ENCODE measurements at regions not wholly inside any gene's neighbourhood (a gene's known extent, or its start where the extent isn't known, plus 50 kb on each side); places are given as distances from the start of the nearest gene placed in this dataset.

GRCh38 chr16:66258916-66259845, 107.3 kb upstream of the CDH5 start:
- peaks cover 18% of the 10 kb centered on the region for H3K27me3 Mint-ChIP-seq (ENCODE audit: low read depth, poor library complexity)
- no peaks in the 10 kb centered on the region for H3K36me3 Mint-ChIP-seq (ENCODE audit: low read depth)
- H3K4me3 Mint-ChIP-seq = peak overlapping the region; percentile 42
- no peak for DNase-seq
- TF ChIP-seq CTCF (IDR thresholded peaks at IDR 0.05) = no peak
- H3K27ac Mint-ChIP-seq = peak overlapping the region; percentile 62
- peaks cover 39% of the 10 kb centered on the region for H3K4me1 Mint-ChIP-seq
- H3K9me3 Mint-ChIP-seq = no peaks in the 10 kb centered on the region

- Mint-ChIP-seq H3K4me1 (peaks cover 30% of the 10 kb centered on the region), H3K9me3 (no peaks in the 10 kb centered on the region), H3K36me3 (ENCODE audit: low read depth) (no peaks in the 10 kb centered on the region), H3K4me3 (no peak overlapping the region), H3K27me3 (ENCODE audit: low read depth, poor library complexity) (peaks cover 14% of the 10 kb centered on the region), H3K27ac (no peak overlapping the region)
- no peak for TF ChIP-seq CTCF (IDR thresholded peaks at IDR 0.05)
- DNase-seq = no peak
These were observed 109.6 kb upstream of the CDH5 start for GRCh38 chr16:66256919-66257318.

- H3K27ac Mint-ChIP-seq = no peak overlapping the region
- peaks cover 12% of the 10 kb centered on the region for H3K27me3 Mint-ChIP-seq (ENCODE audit: low read depth, poor library complexity)
- no peak for DNase-seq
- H3K4me3 Mint-ChIP-seq = no peak overlapping the region
- no peaks in the 10 kb centered on the region for H3K36me3 Mint-ChIP-seq (ENCODE audit: low read depth)
- H3K4me1 Mint-ChIP-seq = peaks cover 36% of the 10 kb centered on the region
- no peak for TF ChIP-seq CTCF (IDR thresholded peaks at IDR 0.05)
- no peaks in the 10 kb centered on the region for H3K9me3 Mint-ChIP-seq
These were observed 110.8 kb upstream of the CDH5 start for GRCh38 chr16:66255647-66256046.

GRCh38 chr16:66254751-66255150, 111.7 kb upstream of the CDH5 start:
- no peak overlapping the region for H3K27ac Mint-ChIP-seq
- no peak for DNase-seq
- TF ChIP-seq CTCF (IDR thresholded peaks at IDR 0.05) = no peak
- peaks cover 7% of the 10 kb centered on the region for H3K27me3 Mint-ChIP-seq (ENCODE audit: low read depth, poor library complexity)
- peaks cover 34% of the 10 kb centered on the region for H3K4me1 Mint-ChIP-seq
- H3K36me3 Mint-ChIP-seq (ENCODE audit: low read depth) = no peaks in the 10 kb centered on the region
- H3K4me3 Mint-ChIP-seq = no peak overlapping the region
- no peaks in the 10 kb centered on the region for H3K9me3 Mint-ChIP-seq

- no peaks in the 10 kb centered on the region for H3K9me3 Mint-ChIP-seq
- no peak overlapping the region for H3K4me3 Mint-ChIP-seq
- peaks cover 35% of the 10 kb centered on the region for H3K4me1 Mint-ChIP-seq
- no peak for TF ChIP-seq CTCF (IDR thresholded peaks at IDR 0.05)
- H3K27ac Mint-ChIP-seq = no peak overlapping the region
- H3K27me3 Mint-ChIP-seq (ENCODE audit: low read depth, poor library complexity) = peaks cover 3% of the 10 kb centered on the region
- no peaks in the 10 kb centered on the region for H3K36me3 Mint-ChIP-seq (ENCODE audit: low read depth)
- no peak for DNase-seq
These were observed 112.4 kb upstream of the CDH5 start for GRCh38 chr16:66254106-66254505.
